Smooth muscle cell (in vitro differentiated cells): ENCODE measurements at regions not wholly inside any gene's neighbourhood (a gene's known extent, or its start where the extent isn't known, plus 50 kb on each side); places are given as distances from the start of the nearest gene placed in this dataset.

ENCODE experiments used
- DNase-seq: peaks from one replicate; lab custom pipeline; 2025; ENCODE audit not compliant: unreplicated experiment; lab: John Stamatoyannopoulos, UW
- H2AFZ ChIP-seq: fragments of 200-600 bp; sonication (generic); 2 replicates; pipeline ENCODE4 v1.6.0; 2016; ENCODE audit warnings: antibody characterized with exemption, low read depth, mild to moderate bottlenecking
- H3F3A ChIP-seq: fragments of 200-600 bp; sonication (generic); 2 replicates; pipeline ENCODE4 v1.6.0; 2017; ENCODE audit warnings: antibody characterized with exemption, low read depth
- H3K27ac ChIP-seq: fragments of 200-600 bp; sonication (generic); 2 replicates; pipeline ENCODE4 v1.5.1; 2016; ENCODE audit warnings: low read depth, mild to moderate bottlenecking
- H3K27me3 ChIP-seq: fragments of 200-600 bp; sonication (generic); 2 replicates; pipeline ENCODE4 v1.6.1; 2016; ENCODE audit warnings: low read depth, mild to moderate bottlenecking
- H3K36me3 ChIP-seq: fragments of 200-600 bp; sonication (generic); 2 replicates; pipeline ENCODE4 v1.5.1; 2016; ENCODE audit warnings: low read depth
- H3K4me1 ChIP-seq: fragments of 200-600 bp; sonication (generic); 2 replicates; pipeline ENCODE4 v1.5.1; 2016; ENCODE audit warnings: low read depth
- H3K4me2 ChIP-seq: fragments of 200-600 bp; sonication (generic); 2 replicates; pipeline ENCODE4 v1.6.0; 2016; ENCODE audit warnings: mild to moderate bottlenecking
- H3K4me3 ChIP-seq: fragments of 200-600 bp; sonication (generic); 2 replicates; pipeline ENCODE4 v1.5.1; 2016; ENCODE audit warnings: mild to moderate bottlenecking
- H3K79me2 ChIP-seq: fragments of 200-600 bp; sonication (generic); 2 replicates; pipeline ENCODE4 v1.6.0; 2016; ENCODE audit warnings: low read depth, mild to moderate bottlenecking
- H3K9ac ChIP-seq: fragments of 200-600 bp; sonication (generic); 2 replicates; pipeline ENCODE4 v1.6.0; 2016; ENCODE audit warnings: low read depth
- H3K9me3 ChIP-seq: fragments of 200-600 bp; sonication (generic); replicated peaks from 2 replicates; pipeline ENCODE4 v1.5.1; 2016; ENCODE audit warnings: low read depth
- H4K20me1 ChIP-seq: fragments of 200-600 bp; sonication (generic); 2 replicates; pipeline ENCODE4 v1.6.0; 2016; ENCODE audit warnings: low read depth
- WGBS: methylation state at CpG from one replicate; pipeline ENCODE4 v1.1.7; 2016; ENCODE audit warnings: low lambda C conversion rate; 5-methylcytosine and 5-hydroxymethylcytosine counted together
- TF ChIP-seq, protein P1 (sequence below): fragments of 200-600 bp; sonication (generic); IDR thresholded peaks from 2 replicates; pipeline ENCODE4 v1.5.1; 2017; ENCODE audit warnings: borderline replicate concordance, mild to moderate bottlenecking, antibody characterized with exemption; ENCODE audit not compliant: insufficient read depth, poor library complexity, severe bottlenecking

DNA sequence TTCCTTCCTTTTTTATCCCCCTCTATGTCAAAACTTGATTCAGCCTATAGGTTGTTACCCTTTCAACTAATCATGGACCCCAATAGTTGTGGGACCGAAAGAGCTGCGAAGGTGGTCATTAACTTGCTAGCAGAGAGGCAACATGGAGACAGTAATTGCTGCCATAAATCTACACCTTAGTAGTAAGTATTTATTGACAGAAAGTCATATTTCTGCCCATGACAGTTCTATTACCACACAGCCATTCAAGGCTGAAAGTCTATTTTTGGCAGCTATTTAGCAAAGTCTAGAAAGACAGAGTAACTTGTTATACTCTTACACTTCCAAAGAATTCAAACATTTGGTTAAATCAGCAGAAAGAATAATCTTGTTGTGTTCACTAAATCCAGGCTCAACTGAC lies 236.2 kb downstream of the PRELID2 start:
- peak overlapping the region; percentile 77 for H3K27ac ChIP-seq
- 76% methylated on average over 2 of the region's 2 CpGs for WGBS

DNA sequence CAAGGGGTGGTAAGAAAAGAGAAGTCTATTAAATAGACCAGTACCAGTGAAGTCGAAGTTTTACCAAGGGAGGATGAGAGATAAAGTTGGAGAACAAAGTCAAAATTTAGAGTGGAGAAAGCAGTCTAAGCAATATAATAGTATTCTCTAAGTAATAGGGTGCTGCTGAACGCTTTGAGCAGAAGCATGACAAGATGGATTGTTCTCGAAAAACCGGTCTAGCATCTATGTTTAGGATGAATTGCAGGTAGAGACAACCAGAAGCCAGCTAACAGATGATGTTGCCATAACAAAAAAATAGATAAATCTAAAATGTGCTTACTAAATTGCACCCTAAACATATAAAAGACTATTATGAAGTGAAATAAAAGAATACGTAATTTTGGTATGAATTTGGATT lies 237.0 kb downstream of the PRELID2 start:
- Histone ChIP-seq H3K9me3 (no peaks in the 10 kb centered on the region), H2AFZ (no peak overlapping the region), H3K27ac (peak overlapping the region; percentile 77), H3K79me2 (no peaks in the 10 kb centered on the region), H3K4me2 (no peak overlapping the region), H3K36me3 (no peaks in the 10 kb centered on the region), H3K27me3 (no peaks in the 10 kb centered on the region), H3K9ac (no peak overlapping the region), H4K20me1 (no peaks in the 10 kb centered on the region), H3F3A (no peaks in the 10 kb centered on the region), H3K4me1 (no peaks in the 10 kb centered on the region), H3K4me3 (no peak overlapping the region)
- 75% methylated on average over 5 of the region's 5 CpGs for WGBS
- no peak for DNase-seq
- TF ChIP-seq, protein P1, sequence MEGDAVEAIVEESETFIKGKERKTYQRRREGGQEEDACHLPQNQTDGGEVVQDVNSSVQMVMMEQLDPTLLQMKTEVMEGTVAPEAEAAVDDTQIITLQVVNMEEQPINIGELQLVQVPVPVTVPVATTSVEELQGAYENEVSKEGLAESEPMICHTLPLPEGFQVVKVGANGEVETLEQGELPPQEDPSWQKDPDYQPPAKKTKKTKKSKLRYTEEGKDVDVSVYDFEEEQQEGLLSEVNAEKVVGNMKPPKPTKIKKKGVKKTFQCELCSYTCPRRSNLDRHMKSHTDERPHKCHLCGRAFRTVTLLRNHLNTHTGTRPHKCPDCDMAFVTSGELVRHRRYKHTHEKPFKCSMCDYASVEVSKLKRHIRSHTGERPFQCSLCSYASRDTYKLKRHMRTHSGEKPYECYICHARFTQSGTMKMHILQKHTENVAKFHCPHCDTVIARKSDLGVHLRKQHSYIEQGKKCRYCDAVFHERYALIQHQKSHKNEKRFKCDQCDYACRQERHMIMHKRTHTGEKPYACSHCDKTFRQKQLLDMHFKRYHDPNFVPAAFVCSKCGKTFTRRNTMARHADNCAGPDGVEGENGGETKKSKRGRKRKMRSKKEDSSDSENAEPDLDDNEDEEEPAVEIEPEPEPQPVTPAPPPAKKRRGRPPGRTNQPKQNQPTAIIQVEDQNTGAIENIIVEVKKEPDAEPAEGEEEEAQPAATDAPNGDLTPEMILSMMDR, result no peak

More for the DNA sequence above, 236.2 kb downstream of the PRELID2 start:
- Histone ChIP-seq H3K4me2 (peak overlapping the region; percentile 47), H3K79me2 (no peaks in the 10 kb centered on the region), H4K20me1 (no peaks in the 10 kb centered on the region), H3F3A (no peaks in the 10 kb centered on the region), H3K4me3 (no peak overlapping the region), H3K27me3 (no peaks in the 10 kb centered on the region), H3K4me1 (no peaks in the 10 kb centered on the region), H3K9ac (no peak overlapping the region), H2AFZ (no peak overlapping the region), H3K9me3 (no peaks in the 10 kb centered on the region), H3K36me3 (no peaks in the 10 kb centered on the region)
- TF ChIP-seq, protein P1, result no peak
- DNase-seq, result no peak

DNA sequence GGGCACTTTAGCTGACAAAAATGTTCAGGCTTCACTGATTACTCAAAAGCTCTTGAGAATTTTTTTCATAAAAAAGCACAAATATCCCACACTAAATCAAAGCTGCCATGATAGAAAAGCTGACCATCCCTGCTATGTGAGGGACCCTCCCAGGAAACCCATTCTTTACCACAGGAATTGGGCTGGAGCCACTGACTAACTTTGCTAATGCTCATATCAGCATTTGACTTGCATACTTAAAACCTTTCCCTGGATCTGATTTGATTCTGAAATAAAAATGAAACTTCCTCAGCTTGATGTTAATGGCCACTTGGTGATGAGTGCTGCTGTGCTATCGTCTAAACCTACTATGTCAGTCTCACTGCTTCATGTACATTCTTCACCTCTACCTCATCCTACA lies 243.6 kb downstream of the PRELID2 start:
- H3K4me3 ChIP-seq, result no peak overlapping the region
- no peaks in the 10 kb centered on the region for H3K9me3 ChIP-seq
- no peaks in the 10 kb centered on the region for H3K36me3 ChIP-seq
- TF ChIP-seq, protein P1, result no peak
- H3F3A ChIP-seq, result peaks cover 15% of the 10 kb centered on the region
- H2AFZ ChIP-seq, result no peak overlapping the region
- H4K20me1 ChIP-seq, result no peaks in the 10 kb centered on the region
- no peak overlapping the region for H3K9ac ChIP-seq
- no peaks in the 10 kb centered on the region for H3K79me2 ChIP-seq
- H3K4me1 ChIP-seq, result no peaks in the 10 kb centered on the region
- H3K4me2 ChIP-seq, result no peak overlapping the region
- H3K27ac ChIP-seq, result no peak overlapping the region
- 34% methylated on average over 1 of the region's 1 CpG for WGBS
- H3K27me3 ChIP-seq, result no peaks in the 10 kb centered on the region
- no peak for DNase-seq

DNA sequence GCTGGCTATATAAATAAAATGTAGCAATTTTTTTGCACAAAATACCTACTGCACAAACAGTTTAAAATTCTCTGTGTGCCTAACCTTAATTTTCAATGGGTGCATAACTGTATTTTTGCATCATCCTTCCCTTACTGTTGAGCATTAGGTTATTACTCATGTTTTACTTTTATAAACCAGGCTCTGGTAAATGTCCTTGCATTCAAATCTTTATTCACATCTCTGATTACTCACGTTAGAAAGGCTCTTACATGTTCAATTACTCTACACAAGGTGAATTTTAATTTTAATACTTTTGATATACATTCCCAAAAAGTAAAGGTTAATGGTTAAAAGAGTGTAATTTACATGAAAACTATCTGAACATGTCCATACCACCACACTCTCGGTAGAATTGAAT lies 246.1 kb downstream of the PRELID2 start:
- TF ChIP-seq, protein P1, result no peak
- no peak for DNase-seq
- Histone ChIP-seq H3K4me2 (no peak overlapping the region), H3K27ac (peak overlapping the region; percentile 68), H3K9ac (no peak overlapping the region), H3K27me3 (no peaks in the 10 kb centered on the region), H3K4me3 (no peak overlapping the region), H3K79me2 (no peaks in the 10 kb centered on the region), H2AFZ (no peak overlapping the region), H3F3A (peaks cover 16% of the 10 kb centered on the region), H3K36me3 (no peaks in the 10 kb centered on the region), H3K4me1 (no peaks in the 10 kb centered on the region), H3K9me3 (no peaks in the 10 kb centered on the region), H4K20me1 (no peaks in the 10 kb centered on the region)
- 76% methylated on average over 2 of the region's 2 CpGs for WGBS
